ENCODE measurements at regions not wholly inside any gene's neighbourhood (a gene's known extent, or its start where the extent isn't known, plus 50 kb on each side); places are given as distances from the start of the nearest gene placed in this dataset.

DNA sequence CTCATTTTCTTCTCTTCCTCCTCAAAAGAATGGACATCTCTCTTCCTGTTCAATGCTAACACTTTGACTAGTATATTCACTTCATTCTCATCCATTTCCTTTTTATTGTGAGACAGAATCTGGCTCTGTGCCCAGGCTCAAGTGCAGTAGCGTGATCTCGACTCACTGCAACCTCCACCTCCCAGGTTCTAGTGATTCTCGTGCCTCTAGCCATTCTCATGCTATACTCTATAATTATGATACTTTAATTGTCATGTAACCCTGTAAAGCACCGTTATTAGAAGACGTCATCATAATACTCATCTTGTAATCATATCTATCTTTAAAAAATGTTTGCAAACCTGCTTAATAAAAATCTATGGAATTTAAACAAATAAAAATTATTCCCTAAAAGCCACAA, 107.0 kb downstream of the SHOX2 start:
- Histone ChIP-seq H2AK5ac (ENCODE audit: insufficient read length, low read length) (no peak overlapping the region), H4K20me1 (ENCODE audit: control insufficient read depth, insufficient read depth, insufficient read length) (no peaks in the 10 kb centered on the region), H3K4ac (ENCODE audit: low read depth, low read length) (no peak overlapping the region), H2BK120ac (ENCODE audit: low read depth, low read length, poor library complexity, severe bottlenecking) (no peak overlapping the region), H4K8ac (replicated peaks; ENCODE audit: insufficient read length, low read depth, low read length) (no peak overlapping the region), H3K14ac (ENCODE audit: insufficient read depth, low read length) (no peak overlapping the region), H3K18ac (ENCODE audit: insufficient read length, low read depth, low read length) (no peak overlapping the region), H2BK5ac (ENCODE audit: insufficient read length, low read length) (no peak overlapping the region), H3T11ph (ENCODE audit: low read length) (no peak overlapping the region), H2BK12ac (ENCODE audit: insufficient read length, low read depth, low read length) (no peak overlapping the region), H2BK20ac (ENCODE audit: low read depth, low read length, poor library complexity, severe bottlenecking) (no peak overlapping the region), H3K4me1 (ENCODE audit: insufficient read depth, low read length) (no peaks in the 10 kb centered on the region), H2BK15ac (ENCODE audit: low read depth, low read length) (no peak overlapping the region), H3K56ac (ENCODE audit: insufficient read length, low read depth, low read length) (no peak overlapping the region), H3K27me3 (ENCODE audit: insufficient read depth, low read length) (no peaks in the 10 kb centered on the region), H3K9ac (ENCODE audit: extremely low read depth, insufficient read length, low read length) (no peak overlapping the region), H3K4me2 (ENCODE audit: insufficient read depth, insufficient read length, low read length) (no peak overlapping the region), H3K27ac (ENCODE audit: insufficient read length, low read depth, low read length) (no peak overlapping the region), H3K79me1 (ENCODE audit: insufficient read depth, low read depth, low read length, poor library complexity, severe bottlenecking) (no peaks in the 10 kb centered on the region), H3K9me3 (ENCODE audit: control insufficient read depth, low read depth, low read length) (no peaks in the 10 kb centered on the region), H3K79me2 (ENCODE audit: insufficient read depth, low read length) (no peaks in the 10 kb centered on the region), H4K91ac (ENCODE audit: insufficient read length, low read depth, low read length) (no peak overlapping the region), H2AFZ (ENCODE audit: low read length) (no peak overlapping the region), H4K5ac (ENCODE audit: insufficient read length, low read depth, low read length) (no peak overlapping the region), H3K23me2 (ENCODE audit: insufficient read length, low read depth, low read length, poor library complexity, severe bottlenecking) (no peaks in the 10 kb centered on the region), H3K23ac (ENCODE audit: insufficient read length, low read depth, low read length) (no peak overlapping the region)
- no peak overlapping the region for H3K4me3 Mint-ChIP-seq
- H3K9me3 Mint-ChIP-seq = peaks cover 10 to 18% of the 10 kb centered on the region in 2 experiments; a peak in 4 of 5 replicates
- H3K4me1 Mint-ChIP-seq = no peaks in the 10 kb centered on the region
- H3K27me3 Mint-ChIP-seq (ENCODE audit: low read depth) = peaks cover under 1% of the 10 kb centered on the region; the same call in 1 of the 2 replicates
- H3K36me3 Mint-ChIP-seq (ENCODE audit: insufficient read depth in 1 of 3, low read depth in 3 of 3) = peaks cover 0 to 4% (median 0%) of the 10 kb centered on the region in 3 experiments; a peak in 3 of 7 replicates
- H3K27ac Mint-ChIP-seq = no peak overlapping the region
- no peak for TF ChIP-seq CTCF (conservative IDR thresholded peaks at IDR 0.05)
- WGBS (ENCODE audit: extremely low coverage, insufficient read length, low lambda C conversion rate) = no CpG with 5 or more reads among the region's 5 CpGs
- DNase-seq = no peak

Measured in H9 (cell line).